ENCODE measurements at regions not wholly inside any gene's neighbourhood (a gene's known extent, or its start where the extent isn't known, plus 50 kb on each side); places are given as distances from the start of the nearest gene placed in this dataset.

DNA sequence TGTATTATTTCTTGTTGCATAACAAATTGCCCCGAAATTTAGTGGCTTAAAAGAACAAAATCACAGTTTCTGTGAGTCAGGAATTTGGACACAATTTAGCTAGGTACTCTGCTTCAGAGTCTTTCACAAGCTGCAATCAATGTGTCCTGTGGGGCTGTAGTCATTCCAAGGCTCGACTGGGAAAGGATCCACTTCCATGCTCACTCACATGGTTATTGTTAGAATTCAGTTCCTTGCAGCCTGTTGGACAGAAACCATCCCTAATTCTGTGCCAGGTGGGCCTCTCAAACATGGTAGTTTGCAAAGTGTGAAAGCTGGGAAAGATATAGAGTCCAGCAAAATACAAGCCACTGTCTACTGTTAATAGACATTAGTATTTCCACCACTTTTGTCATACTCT, 59.7 kb upstream of the ARID2 start:
- no peak for DNase-seq (ENCODE audit: low read depth)

DNA sequence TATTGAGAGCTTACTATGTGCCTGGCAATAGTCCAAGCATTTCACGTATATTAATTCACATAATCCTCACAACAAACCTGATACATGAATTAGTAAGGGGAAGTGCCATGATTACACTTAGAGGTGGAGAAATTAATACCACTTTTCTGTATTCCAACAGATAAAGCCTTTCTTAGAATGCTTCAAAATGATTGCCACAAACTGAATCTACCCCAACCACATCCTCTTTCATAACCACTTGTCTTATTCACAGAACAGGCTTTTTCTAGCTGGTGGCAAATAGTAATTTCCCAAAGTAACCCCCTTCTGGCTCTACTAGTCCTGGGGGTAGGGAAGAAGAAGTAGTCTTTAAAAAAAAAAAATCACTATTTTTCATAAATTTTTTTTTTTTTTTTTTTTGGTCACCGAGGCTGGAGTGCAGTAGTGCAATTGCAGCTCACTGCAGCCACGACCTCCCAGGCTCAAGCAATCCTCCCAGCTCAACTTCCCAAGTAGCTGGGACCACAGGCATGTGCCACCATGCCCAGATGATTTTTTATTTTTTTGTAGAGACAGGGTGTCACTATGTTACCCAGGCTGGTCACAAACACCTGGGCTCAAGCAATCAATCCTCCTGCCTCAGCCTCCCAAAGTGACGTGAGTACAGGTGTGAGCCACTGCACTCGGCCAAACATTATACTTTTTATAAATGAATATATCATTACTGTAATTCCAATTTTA, 59.0 kb upstream of the ARID2 start:
- DNase-seq (ENCODE audit: low read depth): no peak

DNA sequence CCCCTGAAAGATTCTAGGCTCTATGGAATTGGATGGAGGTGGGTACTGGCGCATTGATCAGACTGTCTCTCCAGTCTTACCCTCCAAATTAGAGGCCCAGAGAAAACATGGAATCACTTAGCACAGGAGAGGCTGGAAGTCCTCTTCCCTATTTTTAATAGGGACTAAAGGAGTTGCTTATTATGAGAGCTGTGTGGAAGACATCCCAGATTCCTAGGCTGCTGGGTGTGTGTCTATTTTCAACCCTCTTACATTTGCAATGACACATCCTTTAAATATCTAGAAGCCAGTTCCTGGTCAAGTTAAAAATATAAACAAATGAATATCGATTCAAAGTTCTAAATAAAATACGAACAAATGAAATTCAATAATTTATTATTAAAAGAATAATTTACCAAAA, 58.3 kb upstream of the ARID2 start:
- no peak for DNase-seq (ENCODE audit: low read depth)

DNA sequence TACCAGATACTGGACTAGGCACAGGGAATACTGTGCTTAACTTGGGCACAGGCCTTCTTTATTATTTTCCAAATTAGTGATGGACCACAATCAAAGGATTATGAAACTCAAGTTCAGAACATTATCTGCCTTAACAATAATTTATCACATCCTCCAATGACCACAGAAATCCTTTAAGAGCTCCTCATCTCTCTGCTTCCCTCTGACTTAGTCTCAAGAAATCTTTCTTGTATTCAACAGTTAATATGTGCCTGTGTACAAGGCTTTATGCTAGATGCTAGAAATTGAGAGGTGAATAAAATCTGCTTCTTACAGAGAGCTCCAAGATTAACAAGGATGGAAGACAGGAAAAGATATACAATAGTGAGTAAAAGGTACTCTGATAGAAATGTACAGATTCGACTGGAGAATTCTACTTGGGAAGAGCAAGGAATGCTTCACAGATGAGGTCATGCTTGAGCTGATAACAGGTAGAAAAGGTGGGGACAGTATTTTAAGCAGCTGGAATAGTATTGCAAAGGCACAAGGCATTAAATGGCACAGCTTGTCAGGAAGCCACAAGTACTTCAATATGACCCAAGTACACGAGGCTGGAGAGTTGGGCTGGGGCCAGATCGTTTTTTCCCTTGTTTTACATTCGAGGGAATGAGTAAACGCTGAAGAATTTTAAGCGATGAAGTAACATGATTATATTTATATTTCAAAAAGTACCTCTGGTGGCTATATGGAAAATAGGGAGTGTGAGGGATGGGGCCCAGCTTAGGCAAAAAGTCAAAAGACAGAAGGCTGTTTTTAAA, 55.1 kb upstream of the ARID2 start:
- DNase-seq (ENCODE audit: low read depth): no peak

DNA sequence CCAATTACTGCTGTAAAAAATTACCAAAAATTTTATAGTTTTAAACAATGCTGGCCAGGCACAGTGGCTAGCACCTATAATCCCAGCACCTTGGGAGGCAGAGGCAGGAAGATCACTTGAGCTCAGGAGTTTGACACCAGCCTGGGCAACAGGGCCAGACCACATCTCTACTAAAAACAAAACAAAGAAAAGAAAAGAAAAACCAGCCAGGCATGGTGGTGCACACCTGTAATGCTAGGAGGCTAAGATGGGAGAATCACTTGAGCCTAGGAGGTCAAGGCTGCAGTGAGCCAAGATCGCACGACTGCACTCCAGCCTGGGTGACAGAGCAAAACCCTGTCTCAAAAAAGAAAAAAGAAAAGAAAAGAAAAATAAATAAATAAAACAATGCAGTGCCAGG, 54.0 kb upstream of the ARID2 start:
- no peak for DNase-seq (ENCODE audit: low read depth)
